Thymus (tissue), 11 donors: ENCODE measurements at regions not wholly inside any gene's neighbourhood (a gene's known extent, or its start where the extent isn't known, plus 50 kb on each side); places are given as distances from the start of the nearest gene placed in this dataset.

Experiments
- DNase-seq, 9 donors: peaks; one replicate each; pipeline ENCODE4 v3.0.0-alpha.2; 2013; ENCODE audit warnings: low spot score in 9 of 9, low read depth in 6 of 9, missing footprints in 1 of 9
- H3K27ac ChIP-seq, 2 donors: one replicate each; pipeline ENCODE4 v1.5.1; 2013; ENCODE audit warnings: control low read depth in 1 of 2, low read depth in 1 of 2, low read length in 1 of 2, mild to moderate bottlenecking in 1 of 2, moderate library complexity in 1 of 2
- H3K27me3 ChIP-seq, 2 donors: one replicate each; pipeline ENCODE4 v1.5.1; 2013; ENCODE audit warnings: low read length in 1 of 2; ENCODE audit not compliant: control insufficient read depth in 2 of 2, insufficient read depth in 1 of 2
- H3K36me3 ChIP-seq, 2 donors: one replicate each; pipeline ENCODE4 v1.5.1; 2013; ENCODE audit warnings: low read length in 1 of 2, mild to moderate bottlenecking in 1 of 2, moderate library complexity in 1 of 2; ENCODE audit not compliant: control insufficient read depth in 2 of 2, insufficient read depth in 2 of 2
- H3K4me1 ChIP-seq, 2 donors: one replicate each; pipeline ENCODE4 v1.5.1; 2013; ENCODE audit warnings: low read length in 2 of 2; ENCODE audit not compliant: control insufficient read depth in 2 of 2, insufficient read depth in 2 of 2
- H3K4me3 ChIP-seq, 2 donors: one replicate each; pipeline ENCODE4 v1.5.1; 2013; ENCODE audit warnings: low read length in 2 of 2, control low read depth in 1 of 2, mild to moderate bottlenecking in 1 of 2
- H3K9me3 ChIP-seq, 2 donors: one replicate each; pipeline ENCODE4 v1.5.1; 2013; ENCODE audit warnings: low read length in 1 of 2, mild to moderate bottlenecking in 1 of 2; ENCODE audit not compliant: control insufficient read depth in 2 of 2, insufficient read depth in 1 of 2
- WGBS: extraction: QIAGEN DNeasy Blood & Tissue Kit; methylation state at CpG from one replicate; pipeline ENCODE4 v1.1.7; 2013; 5-methylcytosine and 5-hydroxymethylcytosine counted together
- donor health status: healthy.

DNA sequence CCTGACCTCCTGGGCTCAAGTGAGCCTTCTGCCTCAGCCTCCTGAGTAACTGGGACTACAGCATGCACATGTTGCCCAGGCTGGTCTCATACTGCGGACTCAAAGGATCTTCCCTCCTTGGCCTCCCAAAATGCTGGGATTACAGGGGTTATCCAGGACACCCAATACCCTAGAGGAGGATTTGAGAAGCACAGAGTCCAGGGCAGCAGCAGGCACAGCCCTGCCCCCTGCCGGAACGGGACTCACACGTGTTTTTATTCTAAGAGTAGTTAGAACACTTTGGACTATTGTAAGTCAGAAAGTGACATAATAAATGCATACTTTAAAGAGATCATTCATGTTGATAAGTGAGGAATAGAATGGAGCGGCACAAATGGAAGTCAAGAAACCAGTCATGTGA lies 80.2 kb downstream of the C6orf118 start:
- H3K27me3 ChIP-seq: no peaks in the 10 kb centered on the region
- H3K36me3 ChIP-seq: no peaks in the 10 kb centered on the region
- no peak overlapping the region for H3K4me3 ChIP-seq
- H3K4me1 ChIP-seq: no peaks in the 10 kb centered on the region
- H3K9me3 ChIP-seq: no peaks in the 10 kb centered on the region
- no peak overlapping the region for H3K27ac ChIP-seq
- DNase-seq: no peak
- 89% methylated on average over 5 of the region's 5 CpGs for WGBS

- no peaks in the 10 kb centered on the region for H3K36me3 ChIP-seq
- H3K27ac ChIP-seq: no peak overlapping the region
- WGBS: 89% methylated on average over 10 of the region's 10 CpGs
- DNase-seq: no peak
- H3K4me3 ChIP-seq: no peak overlapping the region
- no peaks in the 10 kb centered on the region for H3K27me3 ChIP-seq
- H3K4me1 ChIP-seq: no peaks in the 10 kb centered on the region
- H3K9me3 ChIP-seq: no peaks in the 10 kb centered on the region
Measured at GRCh38 chr6:165227644-165228329, 81.6 kb downstream of the C6orf118 start.

DNA sequence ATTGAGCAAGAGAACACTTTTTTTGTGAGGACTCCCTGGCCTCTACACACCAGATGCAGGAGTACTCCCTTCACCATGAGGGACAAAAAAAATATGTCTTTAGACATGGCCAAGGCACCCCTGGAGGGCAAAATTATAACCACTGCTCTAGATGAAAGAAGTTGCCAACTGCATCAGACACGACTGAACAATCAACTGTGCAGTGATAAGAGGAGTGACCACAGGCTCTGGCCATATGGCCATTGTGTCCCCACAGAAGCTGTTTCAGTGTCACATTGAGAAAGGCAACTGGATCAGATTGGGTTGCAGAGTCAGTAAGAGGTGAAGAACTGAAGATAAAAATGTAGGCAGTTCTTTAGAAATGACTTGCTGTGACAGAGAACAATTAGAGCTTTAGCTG lies 85.7 kb downstream of the C6orf118 start:
- no peaks in the 10 kb centered on the region for H3K9me3 ChIP-seq
- H3K4me3 ChIP-seq: no peak overlapping the region
- no peaks in the 10 kb centered on the region for H3K4me1 ChIP-seq
- DNase-seq: no peak
- H3K36me3 ChIP-seq: no peaks in the 10 kb centered on the region
- no peak overlapping the region for H3K27ac ChIP-seq
- H3K27me3 ChIP-seq: no peaks in the 10 kb centered on the region
- WGBS: 67% methylated on average over 1 of the region's 1 CpG

DNA sequence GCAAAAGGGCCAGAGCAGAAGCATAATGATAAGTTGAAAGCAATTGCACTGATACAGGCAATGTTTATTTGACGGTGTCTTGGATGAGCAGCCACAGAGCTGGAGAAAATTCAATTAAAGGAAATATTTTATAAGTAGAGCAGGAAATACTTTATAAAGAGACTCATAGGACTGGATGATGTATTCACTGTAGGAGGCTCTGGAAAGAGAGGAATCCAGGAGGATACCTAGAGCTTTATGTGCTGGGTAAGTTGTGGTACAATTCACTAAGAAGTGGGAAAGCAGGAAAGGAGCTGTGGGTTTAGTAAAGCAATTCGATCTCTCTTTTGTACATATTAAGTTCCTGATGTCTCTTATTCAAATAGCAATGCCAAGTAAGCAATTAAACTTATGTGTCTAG lies 86.3 kb downstream of the C6orf118 start:
- 91% methylated on average over 2 of the region's 2 CpGs for WGBS
- H3K4me1 ChIP-seq: no peaks in the 10 kb centered on the region
- H3K36me3 ChIP-seq: no peaks in the 10 kb centered on the region
- H3K9me3 ChIP-seq: no peaks in the 10 kb centered on the region
- no peak for DNase-seq
- H3K27ac ChIP-seq: no peak overlapping the region
- no peak overlapping the region for H3K4me3 ChIP-seq
- no peaks in the 10 kb centered on the region for H3K27me3 ChIP-seq

GRCh38 chr6:165222315-165223025 lies 86.9 kb downstream of the C6orf118 start:
- no peaks in the 10 kb centered on the region for H3K27me3 ChIP-seq
- H3K4me1 ChIP-seq: no peaks in the 10 kb centered on the region
- DNase-seq: no peak
- no peaks in the 10 kb centered on the region for H3K36me3 ChIP-seq
- H3K9me3 ChIP-seq: no peaks in the 10 kb centered on the region
- H3K27ac ChIP-seq: no peak overlapping the region
- no peak overlapping the region for H3K4me3 ChIP-seq
- WGBS: 88% methylated on average over 5 of the region's 5 CpGs

GRCh38 chr6:165220045-165220444 lies 89.4 kb downstream of the C6orf118 start:
- Histone ChIP-seq H3K27ac (no peak overlapping the region), H3K27me3 (no peaks in the 10 kb centered on the region), H3K4me3 (no peak overlapping the region), H3K9me3 (no peaks in the 10 kb centered on the region), H3K4me1 (no peaks in the 10 kb centered on the region), H3K36me3 (no peaks in the 10 kb centered on the region)
- no peak for DNase-seq
- WGBS: 81% methylated on average over 5 of the region's 5 CpGs

DNA sequence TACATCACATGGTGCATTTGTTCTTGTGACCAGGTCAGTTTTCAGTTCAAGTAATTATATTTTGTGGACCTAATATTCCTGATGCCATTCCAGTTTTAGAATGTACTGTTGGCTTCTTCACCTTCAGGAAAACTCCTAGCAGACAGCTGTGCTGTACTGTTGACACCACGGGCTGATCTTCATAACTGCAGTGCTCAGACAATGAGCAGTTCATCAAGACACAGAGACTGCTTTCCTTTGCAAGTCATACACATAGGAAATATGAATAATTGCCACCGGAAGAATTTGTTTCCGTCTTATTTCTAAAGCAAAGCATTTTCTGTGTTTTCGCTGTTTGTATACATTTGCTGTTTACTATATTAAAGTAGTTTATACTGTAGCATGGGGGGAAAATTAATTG lies 89.8 kb downstream of the C6orf118 start:
- H3K27me3 ChIP-seq: no peaks in the 10 kb centered on the region
- no peaks in the 10 kb centered on the region for H3K4me1 ChIP-seq
- no peaks in the 10 kb centered on the region for H3K9me3 ChIP-seq
- no peak overlapping the region for H3K27ac ChIP-seq
- 87% methylated on average over 4 of the region's 4 CpGs for WGBS
- no peaks in the 10 kb centered on the region for H3K36me3 ChIP-seq
- DNase-seq: no peak
- H3K4me3 ChIP-seq: no peak overlapping the region

DNA sequence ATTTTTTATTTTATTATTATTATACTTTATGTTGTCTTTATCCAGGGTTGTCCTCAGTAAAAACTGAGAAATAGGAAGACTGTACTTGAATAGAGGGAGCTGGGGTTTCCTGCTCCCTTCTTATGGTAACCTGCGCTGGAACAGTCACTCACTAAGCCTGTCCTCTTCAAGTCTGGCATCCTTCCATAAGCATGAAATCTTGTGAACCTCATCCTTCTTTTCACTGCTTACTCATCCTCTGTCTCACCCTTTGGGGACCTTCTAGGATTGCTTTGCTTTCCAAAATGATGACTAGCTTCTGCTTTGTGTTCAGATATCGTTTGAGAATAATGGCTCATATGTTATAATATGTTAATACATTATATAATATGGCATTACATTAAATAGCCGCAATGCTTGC lies 90.6 kb downstream of the C6orf118 start:
- no peak for DNase-seq
- Histone ChIP-seq H3K27ac (no peak overlapping the region), H3K4me3 (no peak overlapping the region), H3K36me3 (no peaks in the 10 kb centered on the region), H3K9me3 (no peaks in the 10 kb centered on the region), H3K4me1 (no peaks in the 10 kb centered on the region), H3K27me3 (no peaks in the 10 kb centered on the region)
- WGBS: 75% methylated on average over 3 of the region's 3 CpGs

DNA sequence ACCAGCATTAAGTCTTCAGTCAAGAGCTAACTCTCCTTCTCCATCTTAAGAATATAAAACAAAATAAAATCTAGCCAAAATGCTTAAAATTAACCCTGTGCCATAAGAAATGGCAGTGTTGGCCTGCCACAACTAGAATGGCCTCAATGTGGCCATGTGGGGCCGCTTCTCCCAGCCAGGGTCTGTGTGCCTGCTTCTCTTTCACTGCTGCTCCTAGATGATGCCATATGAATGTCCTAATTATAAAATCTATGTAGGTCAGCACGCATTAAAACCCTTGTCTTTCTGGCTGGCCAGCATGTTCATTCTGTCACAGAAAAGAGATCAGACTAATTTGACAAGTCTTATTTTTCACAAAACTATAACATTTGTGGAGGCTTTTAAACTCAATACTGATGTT lies 102.6 kb downstream of the C6orf118 start:
- Histone ChIP-seq H3K4me1 (no peaks in the 10 kb centered on the region), H3K27ac (no peak overlapping the region), H3K36me3 (no peaks in the 10 kb centered on the region), H3K9me3 (peaks cover 0 to 5% of the 10 kb centered on the region in 2 donors), H3K4me3 (no peak overlapping the region), H3K27me3 (no peaks in the 10 kb centered on the region)
- no peak for DNase-seq
- WGBS: 88% methylated on average over 2 of the region's 2 CpGs
